NCI-H2171 (cell line): ENCODE measurements at regions not wholly inside any gene's neighbourhood (a gene's known extent, or its start where the extent isn't known, plus 50 kb on each side); places are given as distances from the start of the nearest gene placed in this dataset.
"Not testable (repeated sequence)": the region's sequence is repeated elsewhere in the genome, so short reads cannot be mapped to it uniquely, and the experiment has no call there.

Experiments used
- DNase-seq: peaks from one replicate; lab custom pipeline; 2025; lab: John Stamatoyannopoulos, UW

GRCh38 chr3:64437131-64437530, 211.9 kb upstream of the PRICKLE2 start:
- no peak for DNase-seq

DNA sequence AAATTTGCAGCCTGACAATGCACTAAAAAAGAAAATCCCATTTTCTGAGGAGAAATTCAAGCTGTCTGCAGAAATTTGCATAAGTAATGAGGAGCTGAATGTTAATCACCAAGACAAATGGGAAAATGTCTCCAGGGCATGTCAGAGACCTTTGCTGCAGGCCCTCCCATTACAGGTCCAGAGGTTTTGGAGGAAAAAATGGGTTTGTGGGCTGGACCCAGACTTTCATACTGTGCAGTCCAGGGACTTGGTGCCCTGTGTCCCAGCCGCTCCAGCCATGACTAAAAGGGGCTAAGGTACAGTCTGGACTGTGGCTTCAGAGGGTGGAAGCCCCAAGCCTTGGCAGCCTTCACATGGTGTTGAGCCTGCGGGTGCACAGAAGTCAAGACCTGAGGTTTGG, 209.8 kb upstream of the PRICKLE2 start:
- not testable (repeated sequence) for DNase-seq

- no peak for DNase-seq
Observed at GRCh38 chr3:64432870-64433269, 207.6 kb upstream of the PRICKLE2 start.

DNA sequence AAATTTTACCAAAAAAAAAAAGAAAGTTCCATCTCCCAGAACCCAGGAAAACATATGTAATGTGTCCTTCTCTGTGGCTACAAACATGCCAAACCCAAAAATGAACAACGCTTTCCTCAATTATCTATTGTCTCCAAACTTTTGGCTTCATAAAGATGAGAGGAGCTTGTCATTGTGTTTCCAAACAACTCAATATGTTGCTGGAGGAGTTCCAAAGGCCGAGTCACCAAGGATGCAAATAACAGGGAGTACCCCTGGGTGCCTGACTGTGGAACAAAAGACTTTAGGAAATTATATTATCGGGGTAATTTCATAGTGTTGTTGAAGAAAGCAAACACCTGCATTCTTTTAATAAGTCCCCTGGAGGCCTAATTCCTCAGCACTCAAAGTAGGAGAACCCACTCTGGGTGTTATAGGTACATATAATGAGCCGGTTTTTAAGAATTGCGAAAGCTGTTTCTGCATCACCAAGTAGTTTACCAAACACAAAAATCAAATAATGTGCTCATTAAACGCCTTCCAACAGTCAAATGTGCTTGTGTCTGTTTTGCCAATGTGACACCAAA, 206.3 kb upstream of the PRICKLE2 start:
- no peak for DNase-seq

GRCh38 chr3:64427671-64428070, 202.4 kb upstream of the PRICKLE2 start:
- no peak for DNase-seq

- no peak for DNase-seq
Observed at GRCh38 chr3:64426551-64426950, 201.3 kb upstream of the PRICKLE2 start.

DNA sequence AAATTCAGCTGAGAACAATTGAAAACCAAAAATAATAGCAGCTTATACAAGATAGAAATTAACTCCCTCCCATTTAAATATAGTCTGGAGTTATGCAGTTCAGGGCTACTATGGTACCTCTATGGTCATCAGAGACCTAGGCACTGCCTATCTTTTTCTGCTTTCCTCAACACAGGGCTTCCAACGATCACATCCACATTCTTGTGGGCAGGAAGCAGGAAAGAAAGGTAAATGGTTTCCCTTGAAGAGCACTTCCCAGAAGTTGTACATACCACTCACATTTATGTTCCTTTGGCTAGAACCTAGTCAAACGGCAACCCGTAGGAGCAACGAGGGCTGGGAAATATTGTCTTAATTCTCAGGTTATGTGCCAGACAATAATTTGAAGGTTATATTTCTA, 197.7 kb upstream of the PRICKLE2 start:
- no peak for DNase-seq

GRCh38 chr3:64422192-64422591, 196.9 kb upstream of the PRICKLE2 start:
- DNase-seq, result no peak

- DNase-seq, result no peak
Observed at GRCh38 chr3:64417816-64418215, 192.6 kb upstream of the PRICKLE2 start.

DNA sequence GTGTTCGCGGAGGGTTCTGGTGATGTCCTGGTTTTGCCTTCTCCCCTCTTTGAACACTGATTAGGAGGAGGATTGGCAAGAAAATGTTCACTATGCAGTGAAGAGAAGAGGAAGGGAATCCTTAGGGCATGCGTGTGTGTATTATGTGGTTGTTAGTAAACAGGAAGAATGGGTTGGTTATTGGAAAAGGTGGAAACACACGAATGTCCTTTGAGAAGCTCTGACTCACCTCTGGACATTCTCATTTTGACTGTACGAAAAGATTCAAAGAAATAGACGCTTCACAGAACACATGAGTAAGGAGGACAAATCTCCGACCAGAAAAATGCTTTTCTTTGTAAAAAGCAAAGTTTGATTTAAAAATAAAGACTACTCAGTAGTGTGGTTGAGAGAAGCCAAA, 188.8 kb upstream of the PRICKLE2 start:
- no peak for DNase-seq

GRCh38 chr3:64411101-64411500, 185.8 kb upstream of the PRICKLE2 start:
- DNase-seq, result no peak

DNA sequence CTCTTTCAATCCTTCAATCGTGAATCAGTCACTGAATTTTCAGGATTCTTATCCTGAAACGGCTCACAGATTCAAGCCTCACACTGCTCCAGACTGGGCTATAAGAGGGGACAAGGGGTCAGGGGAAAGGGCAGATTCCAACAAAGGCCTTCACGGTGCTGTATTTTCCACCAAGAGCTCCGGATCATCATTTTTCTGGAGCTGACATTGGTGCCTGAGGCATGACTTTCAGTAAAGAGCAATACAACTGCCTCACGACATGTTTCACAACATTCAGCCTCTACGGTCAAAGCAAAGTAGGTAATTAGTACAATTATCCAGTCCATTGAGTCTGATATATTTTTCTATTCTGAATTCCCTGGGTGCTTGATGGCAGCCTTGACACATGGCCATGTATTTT, 185.0 kb upstream of the PRICKLE2 start:
- DNase-seq, result no peak

- DNase-seq, result no peak
Observed at GRCh38 chr3:64408770-64409169, 183.5 kb upstream of the PRICKLE2 start.

- no peak for DNase-seq
Observed at GRCh38 chr3:64406271-64406670, 181.0 kb upstream of the PRICKLE2 start.

DNA sequence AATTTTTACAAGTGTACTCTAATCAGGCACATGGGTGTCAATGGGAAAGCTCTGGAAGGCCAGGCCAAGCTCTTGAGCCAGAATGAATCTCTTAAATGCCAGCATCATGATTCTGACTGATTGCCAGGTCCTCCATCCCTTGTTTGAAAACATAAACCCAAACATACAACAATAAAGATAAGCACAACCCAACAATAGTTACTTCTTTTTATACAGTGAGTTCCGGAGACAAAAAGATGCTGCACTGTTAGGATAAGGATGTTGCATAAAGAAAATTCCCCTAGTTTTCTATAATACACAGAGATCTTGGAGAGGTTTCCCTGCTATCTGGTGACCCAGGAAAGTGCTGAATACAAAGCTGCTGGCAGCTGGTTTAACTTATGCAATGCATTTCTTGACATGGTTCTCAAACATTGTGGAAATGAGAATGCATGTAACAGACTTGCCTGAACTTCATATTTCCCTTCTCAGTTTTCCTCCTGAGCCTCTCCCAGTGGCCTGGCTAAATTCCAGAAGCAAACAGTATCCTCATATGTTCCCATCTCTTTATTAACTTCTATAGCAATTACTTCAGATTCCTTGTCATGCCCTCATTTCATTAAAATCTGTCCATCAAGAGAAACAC, 180.1 kb upstream of the PRICKLE2 start:
- DNase-seq, result no peak

DNA sequence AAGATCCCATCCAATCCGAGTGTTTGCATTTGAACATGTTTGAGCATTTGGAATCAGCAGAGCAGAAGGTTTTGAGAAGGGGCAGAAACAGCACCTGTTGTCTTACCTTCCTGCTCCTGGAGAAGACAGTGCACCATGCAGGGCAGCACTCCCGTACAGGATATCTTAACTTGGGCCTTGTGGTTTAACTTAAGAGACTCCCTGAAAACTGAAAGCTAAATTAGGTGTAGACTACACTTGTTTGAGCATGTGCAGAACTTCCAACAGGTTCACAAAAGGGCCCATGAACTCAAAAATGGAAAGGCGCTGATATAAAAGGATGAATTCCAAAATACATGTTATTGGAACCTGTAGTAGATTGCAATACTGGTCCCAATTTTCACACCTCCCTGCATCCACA, 175.4 kb upstream of the PRICKLE2 start:
- DNase-seq, result no peak

- no peak for DNase-seq
Observed at GRCh38 chr3:64399205-64399800, 174.0 kb upstream of the PRICKLE2 start.

DNA sequence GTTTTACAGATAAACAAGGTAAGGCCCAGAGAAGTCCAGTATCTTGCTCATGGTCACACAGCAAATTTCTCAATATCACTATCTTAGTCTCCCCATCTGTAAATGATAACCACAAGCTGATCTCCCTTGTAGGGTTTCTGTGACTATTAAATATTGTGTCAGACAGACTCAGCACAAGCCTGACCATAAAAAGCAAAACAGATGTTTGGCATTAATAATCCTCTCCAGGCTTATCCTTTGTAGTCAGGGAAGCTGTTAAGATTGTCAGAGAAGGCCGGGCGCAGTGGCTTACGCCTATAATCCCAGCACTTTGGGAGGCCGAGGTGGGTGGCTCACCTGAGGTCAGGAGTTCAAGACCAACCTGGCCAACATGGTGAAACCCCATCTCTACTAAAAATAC, 173.2 kb upstream of the PRICKLE2 start:
- no peak for DNase-seq

DNA sequence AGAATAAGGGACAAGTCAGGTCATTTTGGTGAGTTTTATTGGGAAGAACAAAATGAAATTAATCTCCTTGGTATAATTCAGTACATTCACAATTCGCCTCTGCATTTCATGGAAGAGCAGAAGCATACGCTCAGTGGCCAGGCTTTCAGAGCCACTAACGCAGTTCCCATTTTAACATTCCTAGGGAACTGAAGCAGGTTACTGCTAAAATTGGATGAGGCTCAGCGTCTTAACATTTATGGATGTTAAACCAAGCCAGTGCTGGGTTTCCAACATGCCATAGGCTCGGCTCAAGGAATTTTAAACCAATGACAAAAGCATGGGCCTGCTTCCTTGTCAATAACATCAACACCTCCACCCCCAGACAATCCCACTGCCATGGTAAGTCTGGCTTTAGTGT, 172.7 kb upstream of the PRICKLE2 start:
- DNase-seq, result no peak

DNA sequence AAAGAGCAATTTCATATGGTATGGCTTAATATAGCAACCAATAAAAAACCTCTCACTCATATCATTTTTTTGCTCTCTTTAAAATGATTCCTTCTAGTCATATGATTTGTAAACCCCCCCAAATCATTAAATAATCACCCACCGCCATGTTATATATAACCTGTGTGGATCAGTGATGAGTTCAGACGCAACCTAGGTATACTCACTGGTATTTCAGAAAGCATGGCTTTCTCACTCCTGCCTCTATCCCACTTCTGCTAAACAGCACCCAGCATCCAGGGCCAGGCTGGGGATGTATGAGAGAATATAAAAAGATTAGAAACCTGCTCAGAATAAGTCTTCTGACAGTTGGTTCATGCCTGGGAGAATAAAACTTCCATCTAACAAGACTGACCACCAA, 172.3 kb upstream of the PRICKLE2 start:
- DNase-seq, result no peak

DNA sequence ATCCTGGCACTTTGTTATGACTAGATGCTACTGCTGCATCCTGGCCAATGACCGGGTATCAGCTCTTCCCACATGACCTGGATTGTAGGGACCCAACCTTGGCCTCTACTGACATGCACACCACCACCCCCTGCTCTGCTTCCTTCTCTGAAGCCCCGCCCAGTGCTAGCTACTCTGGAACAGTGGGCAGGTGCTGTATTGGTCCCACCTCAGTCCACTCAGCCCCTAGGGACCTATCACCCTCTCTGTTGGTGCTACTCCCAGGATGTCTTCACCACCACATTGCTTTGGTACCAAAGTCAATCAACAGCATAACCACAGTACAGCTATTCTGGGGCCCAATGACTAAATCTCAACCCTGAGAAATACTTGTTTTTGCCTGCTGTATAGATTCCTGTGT, 170.2 kb upstream of the PRICKLE2 start:
- DNase-seq, result no peak

DNA sequence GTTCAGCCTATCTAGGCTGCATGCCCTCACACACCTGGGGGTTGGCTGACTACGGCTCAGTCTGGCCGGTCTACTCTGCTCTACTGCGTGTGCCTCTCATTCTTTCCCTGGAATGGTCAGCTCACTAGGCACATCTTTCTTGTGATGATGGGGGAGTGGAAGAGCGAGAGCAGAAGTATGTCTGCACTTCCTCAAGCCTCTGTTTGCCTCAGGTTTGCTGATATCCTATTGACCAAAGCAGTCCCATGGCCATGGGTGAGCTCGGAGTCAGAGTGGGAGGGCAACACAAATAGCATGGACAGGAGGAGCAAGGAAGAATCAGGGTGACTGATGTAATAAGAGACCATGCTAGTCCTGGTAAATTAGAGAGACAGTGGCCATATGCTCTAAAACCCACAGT, 167.9 kb upstream of the PRICKLE2 start:
- DNase-seq, result no peak

DNA sequence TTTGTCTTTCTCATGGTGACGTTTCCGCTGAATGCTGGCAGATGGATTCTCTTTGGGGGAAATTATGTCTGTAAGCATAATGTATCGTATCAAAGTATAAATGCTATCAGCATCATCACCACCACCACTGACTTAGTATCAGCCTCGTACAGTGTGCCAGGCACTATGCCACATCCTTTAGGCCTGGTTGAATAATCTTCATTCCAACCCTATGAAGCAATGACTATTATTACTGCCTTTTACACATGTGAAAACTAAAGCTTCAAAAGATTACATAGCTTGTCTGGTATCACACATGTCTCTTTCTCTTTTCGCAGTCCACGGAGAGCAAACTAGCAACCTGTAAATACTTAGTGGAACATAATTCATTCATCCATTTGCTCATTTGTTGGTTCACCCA, 166.7 kb upstream of the PRICKLE2 start:
- no peak for DNase-seq

- no peak for DNase-seq
Observed at GRCh38 chr3:64390893-64391292, 165.6 kb upstream of the PRICKLE2 start.
